Glomerular endothelial cell (primary cell): ENCODE measurements at regions not wholly inside any gene's neighbourhood (a gene's known extent, or its start where the extent isn't known, plus 50 kb on each side); places are given as distances from the start of the nearest gene placed in this dataset.
A peak's percentile ranks its signal among the peaks of the same experiment; 100 is the strongest.

Source experiments
- DNase-seq: peaks from one replicate; pipeline ENCODE4 v3.0.0-alpha.2; 2011; ENCODE audit warnings: low read depth, low spot score; ENCODE audit errors: extremely low read depth

GRCh38 chr3:141669434-141669833 lies 68.7 kb upstream of the RNF7 start:
- DNase-seq = no peak

GRCh38 chr3:141677701-141678100 lies 60.4 kb upstream of the RNF7 start:
- no peak for DNase-seq

- DNase-seq = peak; percentile 77
Observed at GRCh38 chr3:141680620-141681389, 57.3 kb upstream of the RNF7 start.

DNA sequence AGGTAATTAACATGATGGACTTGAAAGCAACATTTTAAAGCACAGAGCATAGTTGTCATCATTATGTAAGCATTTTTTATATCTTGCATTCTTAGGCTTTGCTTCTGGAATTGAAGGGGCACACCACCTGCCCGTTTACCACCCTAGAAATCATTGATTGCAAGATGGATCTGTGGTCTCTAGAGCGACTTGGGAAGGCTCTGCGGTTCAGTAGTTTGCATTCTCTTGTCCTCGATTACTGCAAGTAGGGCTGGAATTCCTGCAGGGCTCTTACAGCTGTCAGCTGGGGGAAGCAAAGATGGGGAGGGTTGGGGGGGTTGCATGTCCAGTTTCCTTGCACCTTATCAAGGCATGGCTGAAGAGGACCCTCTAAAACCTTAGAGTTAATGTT lies 56.7 kb upstream of the RNF7 start:
- DNase-seq = no peak

GRCh38 chr3:141682007-141682406 lies 56.1 kb upstream of the RNF7 start:
- no peak for DNase-seq

GRCh38 chr3:141682921-141683320 lies 55.2 kb upstream of the RNF7 start:
- no peak for DNase-seq

DNA sequence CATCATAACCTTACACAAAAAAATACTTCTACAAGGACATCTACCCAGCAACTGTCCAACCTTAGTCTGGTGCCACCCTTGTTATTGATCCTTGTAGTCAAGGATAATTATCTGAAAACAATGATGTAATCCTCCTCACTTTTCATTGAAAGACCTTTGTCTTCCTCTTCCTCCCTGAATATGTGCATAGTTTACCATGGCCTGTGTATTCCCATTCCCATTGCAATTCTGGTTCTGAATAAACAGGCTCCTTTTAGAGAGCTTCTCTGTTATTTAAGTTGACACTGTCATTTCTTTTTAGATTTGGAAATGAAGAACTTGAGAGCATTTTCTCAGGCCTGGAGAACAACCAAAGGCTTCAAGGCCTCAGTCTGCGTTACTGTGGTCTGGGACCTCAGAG lies 53.3 kb upstream of the RNF7 start:
- no peak for DNase-seq

DNA sequence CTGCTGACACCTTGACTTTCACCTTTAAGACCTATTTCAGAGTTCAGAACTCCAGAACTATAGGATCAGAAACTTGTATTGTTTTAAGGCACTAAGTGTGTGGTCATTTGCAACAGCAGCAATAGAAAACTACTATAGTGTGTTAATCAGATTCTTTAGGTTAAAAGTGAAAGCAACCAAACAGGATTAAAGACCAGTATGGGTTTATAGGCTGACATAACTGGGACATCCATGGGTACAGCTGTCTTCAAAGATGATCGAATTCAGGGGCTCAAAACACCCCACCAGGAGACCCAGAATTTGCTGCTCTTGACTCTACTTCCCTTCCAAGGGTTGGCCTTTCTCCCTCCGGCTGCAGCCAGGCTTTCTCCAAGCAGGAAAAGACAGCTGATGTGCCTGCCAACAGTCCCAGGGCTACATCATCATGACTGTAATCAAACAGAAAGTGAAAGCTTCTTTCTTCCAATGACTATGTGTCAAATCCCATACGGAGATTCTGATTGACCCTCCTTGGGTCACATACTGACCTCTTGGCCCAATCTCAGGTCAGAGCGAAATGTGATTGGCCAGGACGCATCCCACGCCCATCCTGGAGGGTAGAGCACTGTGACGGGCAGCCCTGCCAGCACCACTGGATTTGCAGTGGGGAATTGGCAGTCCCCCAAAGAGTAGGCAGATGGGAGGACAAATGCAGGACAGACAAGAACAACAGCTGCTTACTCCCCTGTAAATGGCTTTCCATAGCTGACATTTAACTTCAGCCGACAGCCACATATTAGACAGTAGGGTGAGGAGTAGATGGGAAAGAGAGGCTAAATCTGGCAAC lies 51.4 kb upstream of the RNF7 start:
- no peak for DNase-seq
